Activated CD4-positive, alpha-beta T cell treated with anti-CD3 and anti-CD28 coated beads, Interleukin-2, amount 10 ng/mL, durations not matched to agents 7 days and 5 days (primary cell): ENCODE measurements at regions not wholly inside any gene's neighbourhood (a gene's known extent, or its start where the extent isn't known, plus 50 kb on each side); places are given as distances from the start of the nearest gene placed in this dataset.

ENCODE experiments used
- CTCF ChIA-PET: fragments of 350-600 bp; sonication (Branson Sonifier 250); formaldehyde crosslinking; loops from one replicate; lab custom pipeline; 2021; ENCODE audit warnings: antibody characterized with exemption; lab: Charles Lee
- POLR2A ChIA-PET: fragments of 350-600 bp; sonication (Branson Sonifier 250); formaldehyde crosslinking; loops from one replicate; lab custom pipeline; 2021; ENCODE audit warnings: antibody characterized with exemption; lab: Charles Lee
- DNase-seq: peaks from one replicate; pipeline ENCODE4 v3.0.0-alpha.2; 2020
- H3K27ac Mint-ChIP-seq: one replicate; pipeline ENCODE4 v1.8.0; 2021; ENCODE audit warnings: mild to moderate bottlenecking, moderate library complexity, mixed read lengths
- H3K27me3 Mint-ChIP-seq: one replicate; pipeline ENCODE4 v1.8.0; 2021; ENCODE audit warnings: mixed read lengths
- H3K36me3 Mint-ChIP-seq: one replicate; pipeline ENCODE4 v1.8.0; 2021; ENCODE audit warnings: low read depth, mixed read lengths
- H3K4me1 Mint-ChIP-seq: one replicate; pipeline ENCODE4 v1.8.0; 2021; ENCODE audit warnings: mixed read lengths
- H3K4me3 Mint-ChIP-seq: one replicate; pipeline ENCODE4 v1.8.0; 2021; ENCODE audit warnings: mild to moderate bottlenecking, moderate library complexity, mixed read lengths
- H3K9me3 Mint-ChIP-seq: one replicate; pipeline ENCODE4 v1.8.0; 2021; ENCODE audit warnings: mixed read lengths

- Mint-ChIP-seq H3K4me3 (no peak overlapping the region), H3K9me3 (no peaks in the 10 kb centered on the region), H3K36me3 (no peaks in the 10 kb centered on the region), H3K4me1 (no peaks in the 10 kb centered on the region), H3K27ac (no peak overlapping the region), H3K27me3 (peaks cover 8% of the 10 kb centered on the region)
- ChIA-PET POLR2A (no interaction called here), CTCF (no interaction called here)
- no peak for DNase-seq
Observed at GRCh38 chr6:6891949-6892461, 215.8 kb upstream of the RREB1 start.

- no peak for DNase-seq
- CTCF ChIA-PET = interaction anchor here (0.6 kb wide), 1 partner anchor 238 kb away, joined by 3 read pairs; no protein-coding TSS in a partner anchor
- Mint-ChIP-seq H3K4me1 (no peaks in the 10 kb centered on the region), H3K27ac (no peak overlapping the region), H3K27me3 (peaks cover 13% of the 10 kb centered on the region), H3K9me3 (no peaks in the 10 kb centered on the region), H3K36me3 (no peaks in the 10 kb centered on the region), H3K4me3 (no peak overlapping the region)
- POLR2A ChIA-PET = no interaction called here
Observed at GRCh38 chr6:6892744-6893583, 214.8 kb upstream of the RREB1 start.

- H3K27me3 Mint-ChIP-seq = peaks cover 13% of the 10 kb centered on the region
- POLR2A ChIA-PET = no interaction called here
- no peaks in the 10 kb centered on the region for H3K36me3 Mint-ChIP-seq
- H3K4me3 Mint-ChIP-seq = no peak overlapping the region
- DNase-seq = no peak
- CTCF ChIA-PET = interaction anchor here (1.3 kb wide), 1 partner anchor 11 kb away, joined by 4 read pairs; no protein-coding TSS in a partner anchor
- H3K27ac Mint-ChIP-seq = no peak overlapping the region
- no peaks in the 10 kb centered on the region for H3K4me1 Mint-ChIP-seq
- no peaks in the 10 kb centered on the region for H3K9me3 Mint-ChIP-seq
Observed at GRCh38 chr6:6893701-6894100, 214.1 kb upstream of the RREB1 start.

- no peaks in the 10 kb centered on the region for H3K9me3 Mint-ChIP-seq
- POLR2A ChIA-PET = no interaction called here
- H3K27ac Mint-ChIP-seq = no peak overlapping the region
- no peaks in the 10 kb centered on the region for H3K36me3 Mint-ChIP-seq
- H3K4me1 Mint-ChIP-seq = no peaks in the 10 kb centered on the region
- DNase-seq = no peak
- CTCF ChIA-PET = no interaction called here
- H3K27me3 Mint-ChIP-seq = peaks cover 13% of the 10 kb centered on the region
- no peak overlapping the region for H3K4me3 Mint-ChIP-seq
Observed at GRCh38 chr6:6895929-6896328, 211.8 kb upstream of the RREB1 start.

- no peak for DNase-seq
- Mint-ChIP-seq H3K4me3 (no peak overlapping the region), H3K36me3 (no peaks in the 10 kb centered on the region), H3K27me3 (peaks cover 13% of the 10 kb centered on the region), H3K27ac (no peak overlapping the region), H3K9me3 (no peaks in the 10 kb centered on the region), H3K4me1 (no peaks in the 10 kb centered on the region)
- ChIA-PET POLR2A (no interaction called here), CTCF (no interaction called here)
Observed at GRCh38 chr6:6897140-6897539, 210.6 kb upstream of the RREB1 start.

- CTCF ChIA-PET = interaction anchor here (0.6 to 0.7 kb wide), 2 partner anchors 110 to 579 kb away, joined by 3 read pairs; no protein-coding TSS in a partner anchor
- Mint-ChIP-seq H3K27me3 (peaks cover 16% of the 10 kb centered on the region), H3K36me3 (no peaks in the 10 kb centered on the region), H3K27ac (no peak overlapping the region), H3K9me3 (no peaks in the 10 kb centered on the region), H3K4me1 (no peaks in the 10 kb centered on the region), H3K4me3 (no peak overlapping the region)
- no peak for DNase-seq
- POLR2A ChIA-PET = no interaction called here
Observed at GRCh38 chr6:6900569-6901204, 207.1 kb upstream of the RREB1 start.

- H3K9me3 Mint-ChIP-seq = no peaks in the 10 kb centered on the region
- ChIA-PET CTCF (interaction anchor here (0.7 kb wide), 1 partner anchor 111 kb away, joined by 3 read pairs; no protein-coding TSS in a partner anchor), POLR2A (no interaction called here)
- H3K27me3 Mint-ChIP-seq = peaks cover 16% of the 10 kb centered on the region
- H3K27ac Mint-ChIP-seq = no peak overlapping the region
- no peak for DNase-seq
- H3K36me3 Mint-ChIP-seq = no peaks in the 10 kb centered on the region
- no peaks in the 10 kb centered on the region for H3K4me1 Mint-ChIP-seq
- no peak overlapping the region for H3K4me3 Mint-ChIP-seq
Observed at GRCh38 chr6:6901205-6901719, 206.5 kb upstream of the RREB1 start.

GRCh38 chr6:6901945-6902344, 205.8 kb upstream of the RREB1 start:
- ChIA-PET CTCF (interaction anchor here (0.9 kb wide), 1 partner anchor 58 kb away, joined by 3 read pairs; no protein-coding TSS in a partner anchor), POLR2A (interaction anchor here (0.6 kb wide), 1 partner anchor 41 kb away, joined by 3 read pairs; no protein-coding TSS in a partner anchor)
- DNase-seq = no peak
- Mint-ChIP-seq H3K27ac (no peak overlapping the region), H3K27me3 (peaks cover 17% of the 10 kb centered on the region), H3K4me1 (no peaks in the 10 kb centered on the region), H3K4me3 (no peak overlapping the region), H3K36me3 (no peaks in the 10 kb centered on the region), H3K9me3 (no peaks in the 10 kb centered on the region)

GRCh38 chr6:6905961-6906518, 201.7 kb upstream of the RREB1 start:
- Mint-ChIP-seq H3K27ac (no peak overlapping the region), H3K9me3 (no peaks in the 10 kb centered on the region), H3K36me3 (no peaks in the 10 kb centered on the region), H3K27me3 (peaks cover 23% of the 10 kb centered on the region), H3K4me3 (no peak overlapping the region), H3K4me1 (no peaks in the 10 kb centered on the region)
- ChIA-PET CTCF (no interaction called here), POLR2A (no interaction called here)
- DNase-seq = no peak

GRCh38 chr6:6906570-6907213, 201.1 kb upstream of the RREB1 start:
- no peak overlapping the region for H3K27ac Mint-ChIP-seq
- no peak overlapping the region for H3K4me3 Mint-ChIP-seq
- CTCF ChIA-PET = no interaction called here

GRCh38 chr6:6907286-6907685, 200.5 kb upstream of the RREB1 start:
- Mint-ChIP-seq H3K36me3 (no peaks in the 10 kb centered on the region), H3K4me3 (no peak overlapping the region), H3K27me3 (peaks cover 23% of the 10 kb centered on the region), H3K4me1 (no peaks in the 10 kb centered on the region), H3K9me3 (no peaks in the 10 kb centered on the region), H3K27ac (no peak overlapping the region)
- CTCF ChIA-PET = no interaction called here
- no peak for DNase-seq
- POLR2A ChIA-PET = no interaction called here

More at GRCh38 chr6:6906570-6907213, 201.1 kb upstream of the RREB1 start:
- Mint-ChIP-seq H3K36me3 (no peaks in the 10 kb centered on the region), H3K9me3 (no peaks in the 10 kb centered on the region), H3K27me3 (peaks cover 23% of the 10 kb centered on the region), H3K4me1 (no peaks in the 10 kb centered on the region)
- DNase-seq = no peak
- POLR2A ChIA-PET = no interaction called here

GRCh38 chr6:6908121-6908520, 199.6 kb upstream of the RREB1 start:
- H3K9me3 Mint-ChIP-seq = no peaks in the 10 kb centered on the region
- ChIA-PET POLR2A (no interaction called here), CTCF (interaction anchor here (1.2 kb wide), 1 partner anchor 169 kb away, joined by 3 read pairs; no protein-coding TSS in a partner anchor)
- no peaks in the 10 kb centered on the region for H3K36me3 Mint-ChIP-seq
- no peaks in the 10 kb centered on the region for H3K4me1 Mint-ChIP-seq
- no peak overlapping the region for H3K4me3 Mint-ChIP-seq
- no peak overlapping the region for H3K27ac Mint-ChIP-seq
- DNase-seq = no peak
- peaks cover 26% of the 10 kb centered on the region for H3K27me3 Mint-ChIP-seq
